GM21367 (cell line): ENCODE measurements at regions not wholly inside any gene's neighbourhood (a gene's known extent, or its start where the extent isn't known, plus 50 kb on each side); places are given as distances from the start of the nearest gene placed in this dataset.
"Not testable (repeated sequence)": the region's sequence is repeated elsewhere in the genome, so short reads cannot be mapped to it uniquely, and the experiment has no call there.

ENCODE experiments used
- ATAC-seq: cut with Tn5 transposase; IDR thresholded peaks from one replicate; pipeline ENCODE4 v1.9.1; 2021; ENCODE audit not compliant: unreplicated experiment

DNA sequence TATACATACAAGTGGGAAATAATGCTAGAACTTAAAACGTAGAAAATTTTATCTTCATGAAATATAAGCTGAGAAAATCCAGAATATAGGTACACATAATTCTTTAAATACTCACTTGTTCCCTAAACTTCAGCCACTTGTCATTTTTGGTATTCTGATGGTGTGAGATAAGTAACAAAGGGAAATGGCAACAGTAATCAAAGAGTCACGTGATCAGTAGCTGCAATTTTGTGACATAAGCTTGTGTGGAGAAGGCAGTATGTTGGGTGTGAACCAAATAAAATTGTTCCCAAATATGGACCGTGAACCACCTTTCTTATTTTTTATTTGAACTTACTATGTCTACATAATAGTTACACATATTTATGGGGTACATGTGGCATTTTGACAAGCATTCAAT is 650.3 kb upstream of the ADARB2 start:
- ATAC-seq, result no peak

DNA sequence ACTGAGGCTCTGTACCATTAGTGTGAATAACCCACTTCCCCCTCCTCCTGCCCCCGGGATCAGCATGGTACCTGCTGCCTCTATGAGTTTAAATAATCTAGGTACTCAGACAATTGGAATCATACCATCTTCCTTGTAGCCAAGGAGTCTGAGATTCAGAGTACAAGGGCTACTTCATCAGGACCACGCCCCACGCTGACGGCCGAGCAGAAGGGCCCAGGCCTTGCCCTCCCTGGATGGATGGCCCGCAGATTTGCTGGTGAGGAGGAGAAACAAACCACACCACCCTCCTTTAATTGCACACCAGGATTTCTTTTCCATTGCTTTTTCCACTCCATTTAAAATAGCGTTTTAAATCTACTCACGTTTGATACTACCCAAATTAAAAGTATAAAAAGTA is 649.9 kb upstream of the ADARB2 start:
- ATAC-seq, result no peak

DNA sequence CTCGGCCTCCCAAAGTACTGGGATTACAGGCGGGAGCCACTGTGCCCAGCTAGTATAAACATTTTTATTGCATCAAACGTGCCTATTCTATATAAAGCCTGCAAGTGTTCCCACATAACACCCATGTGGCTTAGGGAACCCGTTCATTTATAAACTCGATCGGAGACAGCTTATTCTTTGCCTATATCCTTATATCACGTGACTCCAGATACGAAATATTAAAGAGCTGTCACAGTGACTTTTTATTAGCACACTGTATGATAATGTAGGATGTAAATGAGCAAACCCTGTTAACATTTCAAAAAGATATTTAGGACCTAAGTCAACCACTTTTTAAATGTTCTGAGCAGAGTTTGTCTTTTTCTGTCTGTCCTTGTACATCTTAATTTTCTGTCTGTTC is 642.9 kb upstream of the ADARB2 start:
- ATAC-seq, result no peak

DNA sequence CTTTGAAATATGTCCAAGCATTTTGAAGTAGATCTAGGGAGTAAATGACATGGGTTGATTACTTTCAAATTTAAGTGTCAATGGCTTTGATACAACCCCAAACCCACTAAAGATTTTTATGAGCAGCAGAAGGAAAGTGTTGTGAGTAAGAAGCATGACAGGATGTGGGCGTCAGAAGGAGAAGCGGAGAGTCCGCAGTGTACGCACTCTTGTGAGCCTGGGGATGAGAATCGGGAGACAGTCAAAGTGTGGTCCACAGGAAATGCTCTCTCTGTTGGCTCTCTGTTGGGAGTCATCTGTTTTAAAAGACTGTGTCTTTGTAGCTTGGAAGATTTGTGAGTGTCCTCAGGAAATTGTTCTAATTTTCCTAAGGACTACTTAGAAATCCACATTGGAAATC is 629.8 kb upstream of the ADARB2 start:
- ATAC-seq, result no peak

DNA sequence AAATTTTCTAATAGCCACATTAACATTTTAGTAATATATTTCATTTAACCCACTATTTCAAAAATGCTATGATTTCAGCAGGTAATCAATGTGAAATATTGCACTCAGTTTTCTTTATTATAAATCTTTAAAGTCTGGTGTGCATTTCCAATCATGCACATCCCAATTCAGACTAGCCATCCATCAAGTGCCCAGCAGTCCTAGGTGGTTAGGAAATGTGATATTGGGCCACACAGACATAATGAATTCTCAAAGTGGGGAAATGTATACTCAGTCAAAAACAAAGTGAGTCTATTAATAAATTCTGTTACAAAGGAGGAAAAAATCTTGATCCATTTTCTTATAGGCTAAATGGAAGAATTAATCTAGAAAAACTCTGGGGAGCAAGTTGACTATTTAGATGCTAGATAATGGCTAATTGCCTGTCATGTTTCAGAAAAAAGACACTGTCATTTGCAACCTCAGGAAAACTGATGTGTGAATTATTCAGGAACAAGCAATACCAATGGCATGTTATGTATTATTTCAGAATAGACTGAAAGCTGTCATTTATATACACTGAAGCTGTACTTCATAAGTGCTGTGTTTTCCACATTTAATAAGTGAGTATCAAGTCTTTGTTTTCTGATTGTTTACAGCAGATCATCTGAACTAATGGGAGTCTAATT is 629.1 kb upstream of the ADARB2 start:
- no peak for ATAC-seq

DNA sequence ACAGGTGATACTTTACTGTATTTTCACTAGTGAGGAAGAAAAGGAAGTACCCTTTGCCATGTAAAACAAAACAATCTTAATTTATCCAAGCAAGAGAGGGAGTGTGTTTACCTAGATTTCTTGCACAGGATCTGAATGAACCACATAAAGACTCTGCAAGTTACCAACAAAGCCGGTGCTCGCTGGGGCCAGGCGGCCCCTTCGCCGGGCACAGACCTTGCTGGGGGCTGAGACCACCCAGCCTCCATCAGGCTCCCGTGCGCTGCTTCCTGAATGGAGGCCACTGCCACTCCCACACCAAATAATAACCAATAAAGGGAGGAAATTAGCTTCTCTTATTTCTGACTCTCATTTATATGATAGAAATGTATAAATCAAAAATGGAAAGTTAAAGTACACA is 625.0 kb upstream of the ADARB2 start:
- no peak for ATAC-seq

DNA sequence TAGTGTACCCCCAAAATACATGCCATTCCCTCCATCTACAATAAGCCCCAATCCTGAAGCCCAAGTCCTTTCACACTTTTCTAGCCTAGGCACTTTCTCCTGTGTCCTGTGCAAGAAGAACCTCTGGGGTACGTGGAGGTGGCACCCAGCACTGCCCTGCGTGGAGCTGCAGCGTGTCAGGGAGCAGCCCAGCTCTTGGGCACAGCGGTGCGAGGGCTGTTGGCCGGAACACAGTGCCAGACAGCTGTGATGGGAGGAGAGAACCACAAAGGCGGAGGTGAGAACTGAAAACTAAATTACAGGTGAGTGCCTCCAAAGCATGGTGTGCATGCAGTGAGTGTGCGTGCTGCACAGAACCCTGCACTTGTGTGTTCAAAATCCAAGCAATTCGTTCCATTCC is 621.3 kb upstream of the ADARB2 start:
- ATAC-seq, result no peak

DNA sequence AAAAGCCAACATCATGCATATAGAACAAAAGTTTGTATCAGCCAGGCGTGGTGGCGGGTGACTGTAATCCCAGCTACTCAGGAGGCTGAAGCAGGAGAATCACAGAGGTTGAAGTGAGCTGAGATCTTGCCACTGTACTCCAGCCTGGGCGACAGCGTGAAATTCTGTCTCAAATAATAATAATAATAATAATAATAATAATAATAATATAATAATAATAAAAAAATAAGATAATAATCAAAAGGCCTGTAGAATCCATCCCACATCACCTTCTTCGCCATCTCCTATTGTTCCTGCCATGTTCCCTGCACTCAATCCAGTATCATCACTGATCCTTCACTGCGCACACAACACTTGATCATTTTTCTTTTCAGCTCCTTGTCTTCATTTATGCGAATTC is 619.3 kb upstream of the ADARB2 start:
- ATAC-seq, result no peak

DNA sequence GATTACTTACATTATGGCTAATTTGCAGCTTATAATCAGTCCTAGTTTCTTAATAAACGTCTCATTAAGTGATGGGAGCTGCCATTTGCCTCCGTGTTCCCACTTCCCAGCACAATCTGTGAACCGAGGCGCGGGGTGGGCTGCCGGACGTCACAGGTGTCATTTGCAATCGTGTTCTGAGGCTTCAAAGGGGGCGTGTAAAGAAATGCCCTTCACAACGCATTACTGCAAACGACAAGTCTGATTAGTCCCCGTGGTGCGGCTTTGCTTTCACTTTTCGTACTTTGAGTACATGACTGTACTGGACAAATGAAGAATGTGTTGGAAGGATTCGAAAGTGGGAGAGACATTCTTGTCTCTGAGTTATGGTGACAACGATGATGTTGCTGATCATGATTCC is 614.2 kb upstream of the ADARB2 start:
- ATAC-seq, result no peak

DNA sequence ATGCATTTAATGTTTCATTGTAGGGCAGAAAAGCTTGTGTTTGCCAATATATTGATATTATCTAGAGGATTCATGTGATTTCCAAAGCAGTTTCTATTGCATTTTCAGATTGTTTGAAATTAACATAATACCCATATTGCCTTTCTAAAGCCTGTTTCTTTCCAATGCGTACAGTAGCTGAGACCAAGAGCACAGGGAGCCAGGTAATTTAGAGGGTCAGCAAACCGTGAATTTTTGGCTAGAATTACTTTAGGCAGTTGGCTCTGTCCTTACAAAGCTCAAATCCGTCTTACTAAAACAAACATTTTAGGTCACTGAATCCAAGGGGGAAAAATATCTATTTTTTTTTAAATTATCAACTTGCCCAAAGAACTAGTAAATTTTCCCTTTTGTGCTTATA is 604.9 kb upstream of the ADARB2 start:
- ATAC-seq, result no peak

DNA sequence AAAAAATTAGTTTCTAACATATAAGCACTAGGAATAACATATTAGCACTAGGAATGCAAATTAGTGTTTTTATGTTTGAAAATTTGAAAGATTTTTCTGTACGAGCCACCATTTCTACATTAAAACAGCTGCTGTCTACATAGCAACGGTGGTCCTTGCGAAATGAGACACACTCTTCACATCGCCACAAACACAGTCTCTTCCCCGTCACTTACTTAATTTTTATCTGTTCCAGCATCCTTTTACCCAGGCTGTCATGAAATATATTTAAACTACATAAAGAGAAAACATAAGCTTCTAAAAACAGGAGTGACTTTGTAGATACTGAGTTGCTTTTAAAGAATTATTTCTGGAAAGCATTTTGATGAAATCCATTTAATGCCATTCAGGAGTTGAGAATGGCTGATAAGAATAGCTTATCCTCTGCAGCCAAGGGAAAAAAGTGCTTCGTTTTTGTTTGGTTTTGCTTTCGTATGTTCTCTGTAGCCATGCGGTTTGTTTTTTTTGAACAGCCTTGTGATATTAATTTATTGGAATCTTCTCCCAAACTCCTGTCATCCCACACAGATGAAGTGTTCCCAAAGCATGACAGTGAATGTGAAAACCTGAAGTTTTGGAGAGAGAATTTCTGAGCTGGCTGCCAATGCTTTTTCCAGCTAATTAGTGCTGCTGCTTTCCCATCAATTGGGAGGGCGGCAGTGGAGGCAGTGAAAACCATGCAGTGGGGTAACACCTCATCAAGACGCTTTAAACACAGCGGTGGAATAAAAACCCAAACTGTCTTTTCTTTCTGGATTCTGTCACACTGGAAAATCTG is 603.7 kb upstream of the ADARB2 start:
- no peak for ATAC-seq

DNA sequence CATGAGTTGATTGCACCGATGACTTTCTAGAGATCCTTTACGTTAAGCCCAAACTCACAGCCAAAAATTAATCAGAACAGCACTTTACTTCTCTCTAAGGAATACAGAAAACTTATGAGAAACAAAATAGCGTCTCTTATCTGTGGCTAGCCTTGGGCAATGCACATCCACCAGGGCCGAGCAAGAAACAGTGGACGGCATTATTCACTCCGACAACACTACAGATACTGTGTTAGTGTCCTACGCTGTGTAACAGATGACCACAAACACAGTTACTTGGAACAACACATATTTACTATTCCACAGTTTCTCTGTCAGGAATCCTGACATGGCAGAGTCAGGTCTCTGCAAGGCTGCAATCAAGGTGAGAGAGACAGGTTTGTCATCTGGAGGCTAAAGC is 598.3 kb upstream of the ADARB2 start:
- no peak for ATAC-seq

DNA sequence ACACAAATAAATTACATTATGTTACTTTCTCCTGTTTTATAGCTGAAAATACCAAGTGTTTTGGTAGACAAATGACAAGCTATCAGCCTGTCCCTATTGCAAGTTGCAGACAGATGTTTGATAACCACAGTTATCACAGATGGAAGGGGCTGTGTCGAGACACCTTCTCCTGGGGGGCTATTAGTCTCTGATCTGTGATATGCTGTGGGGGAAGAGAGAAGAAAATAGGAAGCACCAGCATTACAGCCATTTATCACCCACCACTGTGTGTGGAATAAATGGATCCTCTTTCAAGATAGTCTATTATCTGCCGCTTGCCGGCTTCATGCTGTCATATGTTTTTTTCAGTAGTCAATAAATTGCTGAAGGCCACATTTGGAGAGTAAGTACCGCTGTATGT is 597.2 kb upstream of the ADARB2 start:
- ATAC-seq, result no peak

DNA sequence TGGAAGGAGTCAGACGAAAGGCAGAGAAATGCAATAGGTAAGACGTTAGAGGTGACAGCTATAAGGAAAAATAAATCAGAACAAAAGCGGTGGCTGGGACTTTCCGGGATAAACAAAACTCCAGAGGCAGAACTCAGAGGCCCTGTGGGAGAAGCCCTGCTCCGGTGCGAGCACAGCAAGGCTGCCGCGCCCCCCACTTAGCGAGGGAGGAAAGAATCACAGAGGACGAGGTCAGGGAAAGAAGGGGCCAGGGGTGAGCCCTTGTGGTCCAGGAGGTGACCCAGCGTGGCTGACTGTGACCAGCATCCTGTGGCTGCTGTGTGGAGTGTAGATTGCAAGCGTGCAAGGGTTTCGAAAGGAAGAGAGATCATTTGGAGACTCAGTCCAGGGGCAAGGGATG is 591.8 kb upstream of the ADARB2 start:
- no peak for ATAC-seq

DNA sequence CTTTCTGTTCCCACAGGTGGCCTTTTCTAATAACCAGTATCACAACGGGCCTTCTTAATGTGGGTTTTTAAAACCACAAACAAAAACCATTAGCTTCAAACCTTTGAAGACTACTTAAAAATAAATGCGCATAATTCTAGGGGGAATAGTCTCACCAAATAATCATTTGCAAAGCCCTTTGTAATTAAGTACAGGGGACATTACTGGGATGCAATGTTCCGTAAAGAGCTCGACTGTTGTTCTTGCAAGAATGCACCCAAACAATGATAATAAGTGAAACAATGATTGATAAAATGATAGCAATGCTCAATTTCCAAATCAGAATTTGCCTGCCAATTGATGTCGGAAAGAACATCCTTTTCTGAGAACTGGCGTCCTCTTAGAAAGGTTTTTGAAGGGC is 589.1 kb upstream of the ADARB2 start:
- ATAC-seq, result no peak

DNA sequence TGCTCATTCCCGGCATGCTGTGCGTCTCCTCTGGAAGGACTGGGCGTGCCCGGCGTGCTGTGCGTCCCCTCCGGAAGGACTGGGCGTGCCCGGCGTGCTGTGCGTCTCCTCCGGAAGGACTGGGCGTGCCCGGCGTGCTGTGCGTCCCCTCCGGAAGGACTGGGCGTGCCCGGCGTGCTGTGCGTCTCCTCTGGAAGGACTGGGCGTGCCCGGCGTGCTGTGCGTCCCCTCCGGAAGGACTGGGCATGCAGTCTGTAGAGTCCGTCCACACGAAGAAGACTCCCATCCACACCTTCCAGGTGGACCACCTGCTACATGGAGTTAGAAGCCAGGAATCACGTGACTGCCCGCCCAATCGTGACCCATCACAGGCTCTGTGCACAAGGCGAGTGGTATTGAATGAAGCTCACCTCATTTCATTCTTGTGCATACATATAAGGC is 577.7 kb upstream of the ADARB2 start:
- ATAC-seq, result not testable (repeated sequence)

DNA sequence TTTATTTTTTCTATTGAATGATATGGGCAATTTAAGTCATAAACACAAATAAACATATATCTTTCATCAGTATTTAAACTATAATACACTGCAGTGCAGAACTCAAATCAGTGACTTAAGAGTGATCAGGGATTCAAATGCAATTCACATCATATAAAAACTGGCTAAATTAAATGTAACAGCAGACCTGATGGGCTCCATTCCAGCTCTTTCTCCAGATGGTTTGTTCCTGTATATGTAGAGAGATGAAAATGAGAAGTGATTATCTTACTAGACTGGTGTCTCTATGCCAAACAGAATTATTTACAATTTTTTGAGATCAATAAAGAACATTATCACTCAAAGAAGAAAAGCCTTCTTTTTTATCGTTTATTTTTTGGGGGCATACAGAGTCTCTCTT is 568.8 kb upstream of the ADARB2 start:
- ATAC-seq, result no peak

DNA sequence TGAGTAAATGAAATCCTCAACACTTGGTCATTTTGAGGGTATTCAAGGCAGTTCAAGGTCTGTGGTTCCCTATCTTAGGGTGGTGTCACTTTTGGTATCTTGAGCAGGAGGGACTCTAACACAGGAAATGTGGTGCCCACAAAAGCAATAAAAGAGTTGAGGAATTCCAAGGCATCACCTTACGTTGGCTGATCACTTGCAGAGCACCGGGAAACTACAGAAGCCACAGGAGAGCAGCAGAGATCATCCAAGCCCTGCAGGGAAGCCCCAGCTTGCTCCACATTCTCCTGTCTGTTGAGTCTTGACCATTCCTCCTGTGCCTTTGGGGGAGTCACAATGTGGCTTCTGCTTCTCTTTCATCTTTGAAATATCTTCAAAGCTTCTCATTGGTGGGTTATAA is 565.8 kb upstream of the ADARB2 start:
- ATAC-seq, result no peak

DNA sequence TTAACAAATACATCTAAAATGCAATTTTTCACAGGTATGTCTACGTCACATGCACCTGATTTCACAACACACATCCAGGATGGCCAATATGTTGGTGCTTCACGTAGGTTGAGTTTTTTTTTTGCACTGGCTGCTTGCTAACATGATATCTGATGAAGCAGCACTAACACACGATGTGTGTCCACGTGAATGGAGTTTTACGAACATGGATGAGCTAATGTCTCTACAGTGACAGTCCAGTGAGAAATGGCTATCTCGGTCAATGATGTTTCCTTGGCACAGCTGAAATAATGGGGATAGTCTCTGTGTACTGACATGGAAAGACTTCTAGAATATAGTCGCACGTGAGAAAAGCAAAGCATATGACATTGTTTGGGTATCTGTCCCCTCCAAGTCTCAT is 563.9 kb upstream of the ADARB2 start:
- no peak for ATAC-seq

DNA sequence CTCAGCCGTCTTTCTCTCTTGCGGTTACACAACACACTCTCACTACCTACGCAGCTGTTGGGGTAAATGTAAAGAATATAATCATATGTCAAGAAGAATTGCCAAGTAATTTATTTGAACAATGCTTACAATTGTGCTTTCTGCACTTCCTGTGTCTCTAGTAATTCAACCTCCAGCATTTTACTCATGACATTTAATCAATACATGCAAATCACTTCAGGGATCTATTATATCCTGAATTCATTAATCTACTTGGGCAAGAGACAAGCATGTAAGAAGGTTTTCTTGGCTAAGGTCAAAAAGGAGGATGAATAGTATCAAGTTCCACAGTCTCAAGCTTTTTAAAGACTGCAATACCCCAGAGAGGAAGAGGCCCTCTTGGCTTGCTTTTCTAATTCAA is 562.9 kb upstream of the ADARB2 start:
- no peak for ATAC-seq

DNA sequence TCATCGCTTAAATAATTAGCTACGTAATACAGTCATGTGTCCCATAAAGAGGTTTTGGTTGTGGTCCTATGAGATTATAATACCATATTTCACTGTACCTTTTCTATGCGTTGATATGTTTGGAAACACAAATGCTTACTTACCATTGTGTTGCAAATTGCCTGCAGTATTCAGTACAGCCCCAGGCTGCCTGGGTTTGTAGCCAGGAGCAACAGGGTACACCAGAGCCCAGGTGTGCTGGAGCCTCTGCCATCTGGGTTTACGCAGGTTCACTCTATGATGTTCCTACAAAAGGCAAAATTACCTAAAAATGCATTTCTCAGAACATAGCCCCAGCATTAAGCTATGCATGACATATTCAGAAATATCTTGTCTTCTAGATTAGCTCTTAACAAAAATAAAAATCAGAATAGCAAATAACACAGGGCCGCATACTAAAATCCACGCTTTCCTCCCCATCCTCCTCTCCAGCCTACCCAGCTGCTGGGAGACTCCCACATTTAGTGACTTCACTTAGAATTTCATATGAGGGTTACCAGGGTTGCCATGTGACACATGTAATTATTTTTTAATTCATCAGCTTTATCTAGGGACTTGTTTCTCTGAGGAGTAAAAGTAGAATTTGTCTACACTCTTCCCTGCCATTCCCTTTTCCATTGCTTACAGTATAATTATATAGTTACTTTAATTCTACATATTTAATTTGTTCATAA is 559.0 kb upstream of the ADARB2 start:
- no peak for ATAC-seq

DNA sequence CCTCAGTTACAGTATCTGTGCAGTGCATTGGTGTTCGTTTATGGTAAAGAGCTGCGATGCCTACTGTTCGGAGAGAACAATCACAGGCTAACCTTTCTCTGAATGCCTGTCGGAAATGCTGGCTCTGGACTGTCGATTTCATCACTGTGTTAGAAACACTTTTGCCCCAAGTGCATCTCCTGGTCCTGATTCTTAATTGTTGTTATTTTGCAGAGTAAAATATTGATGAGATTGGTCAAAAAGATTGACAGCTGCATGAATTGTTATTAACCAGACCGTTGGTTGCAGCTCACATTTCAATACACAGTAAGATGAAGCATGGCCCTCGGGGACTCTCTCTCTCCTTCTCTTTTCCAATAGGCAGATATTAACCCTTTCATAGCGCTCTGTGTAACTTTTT is 557.4 kb upstream of the ADARB2 start:
- ATAC-seq, result no peak
